Breast epithelium (tissue), 4 donors: ENCODE measurements at regions not wholly inside any gene's neighbourhood (a gene's known extent, or its start where the extent isn't known, plus 50 kb on each side); places are given as distances from the start of the nearest gene placed in this dataset.

Source experiments
- DNase-seq, 2 donors: peaks; one replicate each; pipeline ENCODE4 v3.0.0-alpha.2; 2019; ENCODE audit warnings: low spot score in 2 of 2
- H3K27ac ChIP-seq, 2 donors: fragments of 200-600 bp; sonication (generic) in 1 of 2; one replicate each; pipeline ENCODE4 v1.5.1; 2016 to 2019; ENCODE audit warnings: mild to moderate bottlenecking in 1 of 2
- H3K27me3 ChIP-seq, 2 donors: fragments of 200-600 bp; sonication (generic) in 1 of 2; one replicate each; pipeline versions ENCODE4 v1.5.1 to v1.6.0; 2017 to 2019; ENCODE audit warnings: control low read depth in 1 of 2, mild to moderate bottlenecking in 1 of 2
- H3K36me3 ChIP-seq: fragments of 200-600 bp; one replicate; pipeline ENCODE4 v1.5.1; 2019
- H3K4me1 ChIP-seq, 2 donors: fragments of 200-600 bp; sonication (generic); one replicate each; pipeline ENCODE4 v1.5.1; 2016 to 2019; ENCODE audit warnings: control low read depth in 1 of 2
- H3K4me3 ChIP-seq, 3 donors: fragments of 200-600 bp; sonication (generic); 1 replicate in 2 of 3; 2 replicates in 1 of 3; pipeline ENCODE4 v1.5.1; 2016 to 2019; ENCODE audit warnings: mild to moderate bottlenecking in 3 of 3, moderate library complexity in 2 of 3
- H3K9me3 ChIP-seq, 2 donors: fragments of 200-600 bp; sonication (generic) in 1 of 2; one replicate each; pipeline ENCODE4 v1.5.1; 2016 to 2019; ENCODE audit warnings: control low read depth in 1 of 2
- POLR2A ChIP-seq: fragments of 450-650 bp; IDR thresholded peaks from one replicate; pipeline ENCODE4 v1.6.1; 2016; ENCODE audit warnings: antibody characterized with exemption, mild to moderate bottlenecking, moderate library complexity
- POLR2AphosphoS5 ChIP-seq, 3 donors: sonication (generic); formaldehyde crosslinking; IDR thresholded peaks; one replicate each; pipeline ENCODE4 v1.6.1; 2017; ENCODE audit warnings: antibody characterized with exemption in 3 of 3
- intact Hi-C: fragments of 100-400 bp; cut with DNase I; formaldehyde crosslinking; loops from one replicate; pipeline ENCODE4 v1.15.1; 2023; ENCODE audit warnings: low total_unique reads
- TF ChIP-seq, protein P1 (sequence below), 3 donors: fragments of 450-650 bp; IDR thresholded peaks; one replicate each; pipeline ENCODE4 v1.5.1; 2016 to 2017; ENCODE audit warnings: antibody characterized with exemption in 3 of 3, mild to moderate bottlenecking in 3 of 3, moderate library complexity in 3 of 3

DNA sequence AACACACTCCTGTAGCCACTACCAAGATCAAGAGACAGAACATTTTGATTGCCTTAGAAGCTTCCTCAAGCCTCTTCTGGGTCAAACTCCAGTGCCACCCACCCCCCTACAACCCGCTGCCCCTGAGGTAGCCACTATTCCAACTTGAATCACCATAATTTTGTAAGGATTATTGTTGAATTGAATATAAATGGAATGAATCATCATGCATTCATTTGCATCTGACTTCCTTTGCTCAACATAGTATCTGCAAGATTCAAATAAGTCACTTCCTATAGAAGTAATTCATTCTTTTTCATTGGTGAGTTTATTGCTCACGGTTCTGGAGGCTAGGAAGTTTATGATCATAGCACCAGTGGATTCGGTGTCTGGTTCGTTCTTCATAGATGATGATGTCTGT, 364.2 kb downstream of the SLITRK2 start:
- Histone ChIP-seq H3K36me3 (no peaks in the 10 kb centered on the region), H3K27ac (no peak overlapping the region), H3K4me3 (no peak overlapping the region), H3K4me1 (no peaks in the 10 kb centered on the region), H3K27me3 (peaks cover 0 to 9% of the 10 kb centered on the region in 2 donors), H3K9me3 (no peaks in the 10 kb centered on the region)
- TF ChIP-seq, protein P1, sequence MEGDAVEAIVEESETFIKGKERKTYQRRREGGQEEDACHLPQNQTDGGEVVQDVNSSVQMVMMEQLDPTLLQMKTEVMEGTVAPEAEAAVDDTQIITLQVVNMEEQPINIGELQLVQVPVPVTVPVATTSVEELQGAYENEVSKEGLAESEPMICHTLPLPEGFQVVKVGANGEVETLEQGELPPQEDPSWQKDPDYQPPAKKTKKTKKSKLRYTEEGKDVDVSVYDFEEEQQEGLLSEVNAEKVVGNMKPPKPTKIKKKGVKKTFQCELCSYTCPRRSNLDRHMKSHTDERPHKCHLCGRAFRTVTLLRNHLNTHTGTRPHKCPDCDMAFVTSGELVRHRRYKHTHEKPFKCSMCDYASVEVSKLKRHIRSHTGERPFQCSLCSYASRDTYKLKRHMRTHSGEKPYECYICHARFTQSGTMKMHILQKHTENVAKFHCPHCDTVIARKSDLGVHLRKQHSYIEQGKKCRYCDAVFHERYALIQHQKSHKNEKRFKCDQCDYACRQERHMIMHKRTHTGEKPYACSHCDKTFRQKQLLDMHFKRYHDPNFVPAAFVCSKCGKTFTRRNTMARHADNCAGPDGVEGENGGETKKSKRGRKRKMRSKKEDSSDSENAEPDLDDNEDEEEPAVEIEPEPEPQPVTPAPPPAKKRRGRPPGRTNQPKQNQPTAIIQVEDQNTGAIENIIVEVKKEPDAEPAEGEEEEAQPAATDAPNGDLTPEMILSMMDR (IDR thresholded peaks at IDR 0.05): no peak
- intact Hi-C loops: no loop called here
- DNase-seq: no peak

DNA sequence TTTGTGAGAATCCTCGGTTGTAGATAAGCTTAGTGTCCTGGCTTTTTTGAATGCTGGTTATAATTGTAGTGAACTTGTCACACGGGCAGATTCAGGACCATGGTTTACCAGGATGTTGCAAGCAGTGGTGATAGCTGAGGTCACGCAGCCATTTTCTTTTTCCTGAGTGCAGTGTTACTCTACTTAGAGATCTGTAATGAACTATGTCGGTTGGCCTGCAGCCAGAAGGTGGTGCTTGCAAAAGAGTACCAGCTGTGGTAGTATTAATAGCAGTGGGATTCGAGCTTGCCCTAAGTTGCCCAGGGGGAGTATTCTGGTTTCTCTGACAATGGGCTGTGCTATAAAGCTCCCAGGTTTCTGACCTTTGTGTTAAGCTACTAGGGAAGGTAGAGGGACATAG, 368.9 kb downstream of the SLITRK2 start:
- Histone ChIP-seq H3K9me3 (no peaks in the 10 kb centered on the region), H3K36me3 (no peaks in the 10 kb centered on the region), H3K27ac (no peak overlapping the region), H3K4me1 (no peaks in the 10 kb centered on the region), H3K27me3 (peaks cover 0 to 14% of the 10 kb centered on the region in 2 donors), H3K4me3 (no peak overlapping the region)
- DNase-seq: no peak
- no peak for TF ChIP-seq POLR2A
- TF ChIP-seq, protein P1 (IDR thresholded peaks at IDR 0.05): no peak
- no peak for TF ChIP-seq POLR2AphosphoS5 (IDR thresholded peaks at IDR 0.05)
- intact Hi-C loops: no loop called here

DNA sequence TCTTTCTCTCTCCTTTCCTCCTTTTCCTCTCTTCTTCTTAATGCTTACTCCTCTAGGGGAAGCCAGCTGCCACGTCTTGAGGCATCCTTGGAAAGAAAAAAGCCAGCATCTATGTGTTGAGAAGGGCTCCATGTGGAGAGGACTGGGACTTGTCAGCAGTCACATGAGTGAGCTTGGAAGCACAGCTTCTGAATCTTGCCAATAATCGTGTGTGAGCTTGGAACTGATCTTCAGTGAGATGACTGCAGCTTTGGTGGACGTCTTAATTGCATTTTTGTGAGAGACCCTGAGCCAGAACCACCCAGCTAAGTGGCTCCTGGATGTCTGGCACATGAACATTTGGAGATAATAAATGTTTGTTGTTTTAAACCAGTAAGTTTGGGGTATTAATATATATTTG, 371.7 kb downstream of the SLITRK2 start:
- H3K27ac ChIP-seq: no peak overlapping the region
- H3K27me3 ChIP-seq: peaks cover 0 to 6% of the 10 kb centered on the region in 2 donors
- intact Hi-C loops: no loop called here
- no peaks in the 10 kb centered on the region for H3K4me1 ChIP-seq
- H3K4me3 ChIP-seq: no peak overlapping the region
- no peak for DNase-seq
- no peak for TF ChIP-seq POLR2AphosphoS5 (IDR thresholded peaks at IDR 0.05)
- no peak for TF ChIP-seq POLR2A
- TF ChIP-seq, protein P1 (IDR thresholded peaks at IDR 0.05): no peak
- H3K9me3 ChIP-seq: no peaks in the 10 kb centered on the region
- H3K36me3 ChIP-seq: no peaks in the 10 kb centered on the region

DNA sequence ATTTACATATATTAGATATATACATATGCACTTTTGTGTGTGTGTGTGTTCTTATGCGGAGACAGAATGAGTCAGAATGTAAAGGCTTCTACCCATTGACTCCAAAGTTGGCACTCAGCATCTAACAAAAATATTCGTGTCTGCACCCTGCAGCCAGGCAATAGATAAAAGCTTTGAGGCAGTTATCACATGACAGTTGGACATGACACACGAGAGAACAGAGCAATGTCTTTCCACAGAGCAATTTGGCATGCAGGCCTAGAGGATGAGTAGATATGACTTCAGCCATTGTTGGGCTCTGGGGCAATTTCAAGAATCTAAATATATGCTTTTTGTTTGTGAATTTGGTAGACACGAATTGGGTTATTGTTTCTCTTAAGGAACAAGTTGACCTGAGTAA, 391.2 kb downstream of the SLITRK2 start:
- H3K27me3 ChIP-seq: no peaks in the 10 kb centered on the region

DNA sequence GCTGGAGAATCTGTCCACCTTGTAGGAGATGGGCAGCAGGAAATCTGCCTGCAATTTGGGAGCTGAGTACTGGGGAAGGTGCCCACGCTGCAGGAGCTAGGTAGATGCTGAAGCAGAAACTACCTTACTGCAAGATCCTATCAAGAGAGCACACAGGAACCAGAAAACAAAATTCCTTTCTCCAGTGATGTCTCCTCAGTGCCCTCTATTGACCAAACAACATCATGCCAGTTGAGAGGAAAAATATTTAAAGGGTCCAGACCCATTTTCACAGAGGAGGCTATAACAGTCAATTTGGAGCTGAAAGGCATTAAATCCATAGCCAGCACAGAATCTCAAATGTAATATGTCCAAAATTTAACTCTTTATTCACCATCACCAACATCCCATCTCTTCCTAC, 406.8 kb downstream of the SLITRK2 start:
- Histone ChIP-seq H3K36me3 (no peaks in the 10 kb centered on the region), H3K4me1 (no peaks in the 10 kb centered on the region), H3K27me3 (no peaks in the 10 kb centered on the region), H3K4me3 (no peak overlapping the region), H3K9me3 (peaks cover 0 to 8% of the 10 kb centered on the region in 2 donors), H3K27ac (no peak overlapping the region)
- DNase-seq: no peak
- TF ChIP-seq POLR2A (no peak), POLR2AphosphoS5 (IDR thresholded peaks at IDR 0.05) (no peak)
- TF ChIP-seq, protein P1 (IDR thresholded peaks at IDR 0.05): no peak
- intact Hi-C loops: no loop called here

More for the DNA sequence above, 391.2 kb downstream of the SLITRK2 start:
- H3K4me1 ChIP-seq: no peaks in the 10 kb centered on the region
- TF ChIP-seq POLR2A: no peak
- TF ChIP-seq, protein P1 (IDR thresholded peaks at IDR 0.05): no peak
- TF ChIP-seq POLR2AphosphoS5 (IDR thresholded peaks at IDR 0.05): no peak
- intact Hi-C loops: no loop called here
- H3K27ac ChIP-seq: no peak overlapping the region
- DNase-seq: no peak
- H3K9me3 ChIP-seq: no peaks in the 10 kb centered on the region
- no peak overlapping the region for H3K4me3 ChIP-seq
- no peaks in the 10 kb centered on the region for H3K36me3 ChIP-seq
